Thyroid gland (tissue), 4 donors: ENCODE measurements at regions not wholly inside any gene's neighbourhood (a gene's known extent, or its start where the extent isn't known, plus 50 kb on each side); places are given as distances from the start of the nearest gene placed in this dataset.

Experiments
- DNase-seq, 2 donors: peaks; one replicate each; pipeline ENCODE4 v3.0.0-alpha.2; 2019
- H3K27ac ChIP-seq, 3 donors: fragments of 200-600 bp; sonication (generic); 1 replicate in 2 of 3; 2 replicates in 1 of 3; pipeline ENCODE4 v1.5.1; 2016 to 2019; ENCODE audit warnings: mild to moderate bottlenecking in 1 of 3, moderate library complexity in 1 of 3
- H3K27me3 ChIP-seq: fragments of 200-600 bp; sonication (generic); one replicate; pipeline ENCODE4 v1.5.1; 2019
- H3K36me3 ChIP-seq, 2 donors: fragments of 200-600 bp; sonication (generic); one replicate each; pipeline ENCODE4 v1.5.1; 2016 to 2019
- H3K4me1 ChIP-seq, 2 donors: fragments of 200-600 bp; sonication (generic); one replicate each; pipeline ENCODE4 v1.5.1; 2017 to 2019
- H3K4me3 ChIP-seq, 3 donors: fragments of 200-600 bp; sonication (generic); replicated peaks in 1 of 3; 1 replicate in 2 of 3; 2 replicates in 1 of 3; pipeline ENCODE4 v1.5.1; 2016; ENCODE audit warnings: mild to moderate bottlenecking in 1 of 3
- H3K9me3 ChIP-seq: fragments of 200-600 bp; sonication (generic); one replicate; pipeline ENCODE4 v1.5.1; 2017
- POLR2A ChIP-seq, 2 donors: fragments of 450-650 bp; IDR thresholded peaks; one replicate each; pipeline ENCODE4 v1.6.1; 2017; ENCODE audit warnings: antibody characterized with exemption in 2 of 2, mild to moderate bottlenecking in 2 of 2, moderate library complexity in 1 of 2
- WGBS, 2 donors: methylation state at CpG; one replicate each; pipeline ENCODE4 v1.1.5; 2017; 5-methylcytosine and 5-hydroxymethylcytosine counted together
- intact Hi-C: fragments of 100-400 bp; cut with DNase I; formaldehyde crosslinking; loops from one replicate; pipeline ENCODE4 v1.15.1; 2023
- TF ChIP-seq, protein P1 (sequence below), 6 experiments: fragments of 200-600 bp in 3 of 6; fragments of 450-650 bp in 3 of 6; sonication (generic) in 3 of 6; IDR thresholded peaks; one replicate each; pipeline ENCODE4 v1.5.1; 2016 to 2019; ENCODE audit warnings: antibody characterized with exemption in 6 of 6, mild to moderate bottlenecking in 2 of 6, inconsistent platforms in 1 of 6, moderate library complexity in 1 of 6

DNA sequence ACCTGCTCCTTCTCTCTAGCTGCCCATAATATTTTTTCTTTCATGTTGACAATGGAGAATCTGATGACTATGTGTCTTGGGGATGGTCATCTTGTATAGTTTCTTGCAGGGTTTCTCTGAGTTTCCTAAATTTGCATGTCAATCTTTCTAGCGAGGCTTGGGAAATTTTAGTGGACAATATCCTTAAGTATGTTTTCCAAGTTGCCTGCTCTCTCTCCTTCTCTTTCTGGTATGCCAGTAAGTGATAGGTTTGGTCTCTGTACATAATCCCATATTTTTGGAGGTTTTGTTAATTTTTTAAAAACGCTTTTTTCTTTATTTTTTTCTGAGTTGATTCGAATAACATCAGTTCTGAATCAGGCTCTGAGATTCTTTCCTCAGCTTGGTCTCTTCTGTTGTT, 370.9 kb upstream of the LYPLAL1 start:
- Histone ChIP-seq H3K36me3 (no peaks in the 10 kb centered on the region), H3K4me3 (no peak overlapping the region), H3K27ac (no peak overlapping the region), H3K4me1 (no peaks in the 10 kb centered on the region), H3K27me3 (no peaks in the 10 kb centered on the region), H3K9me3 (no peaks in the 10 kb centered on the region)
- intact Hi-C loops: no loop called here
- 86 to 87% methylated on average over 3 of the region's 3 CpGs for WGBS, 2 donors
- TF ChIP-seq, protein P1, sequence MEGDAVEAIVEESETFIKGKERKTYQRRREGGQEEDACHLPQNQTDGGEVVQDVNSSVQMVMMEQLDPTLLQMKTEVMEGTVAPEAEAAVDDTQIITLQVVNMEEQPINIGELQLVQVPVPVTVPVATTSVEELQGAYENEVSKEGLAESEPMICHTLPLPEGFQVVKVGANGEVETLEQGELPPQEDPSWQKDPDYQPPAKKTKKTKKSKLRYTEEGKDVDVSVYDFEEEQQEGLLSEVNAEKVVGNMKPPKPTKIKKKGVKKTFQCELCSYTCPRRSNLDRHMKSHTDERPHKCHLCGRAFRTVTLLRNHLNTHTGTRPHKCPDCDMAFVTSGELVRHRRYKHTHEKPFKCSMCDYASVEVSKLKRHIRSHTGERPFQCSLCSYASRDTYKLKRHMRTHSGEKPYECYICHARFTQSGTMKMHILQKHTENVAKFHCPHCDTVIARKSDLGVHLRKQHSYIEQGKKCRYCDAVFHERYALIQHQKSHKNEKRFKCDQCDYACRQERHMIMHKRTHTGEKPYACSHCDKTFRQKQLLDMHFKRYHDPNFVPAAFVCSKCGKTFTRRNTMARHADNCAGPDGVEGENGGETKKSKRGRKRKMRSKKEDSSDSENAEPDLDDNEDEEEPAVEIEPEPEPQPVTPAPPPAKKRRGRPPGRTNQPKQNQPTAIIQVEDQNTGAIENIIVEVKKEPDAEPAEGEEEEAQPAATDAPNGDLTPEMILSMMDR (IDR thresholded peaks at IDR 0.05): no peak
- no peak for TF ChIP-seq POLR2A (IDR thresholded peaks at IDR 0.05)
- no peak for DNase-seq

DNA sequence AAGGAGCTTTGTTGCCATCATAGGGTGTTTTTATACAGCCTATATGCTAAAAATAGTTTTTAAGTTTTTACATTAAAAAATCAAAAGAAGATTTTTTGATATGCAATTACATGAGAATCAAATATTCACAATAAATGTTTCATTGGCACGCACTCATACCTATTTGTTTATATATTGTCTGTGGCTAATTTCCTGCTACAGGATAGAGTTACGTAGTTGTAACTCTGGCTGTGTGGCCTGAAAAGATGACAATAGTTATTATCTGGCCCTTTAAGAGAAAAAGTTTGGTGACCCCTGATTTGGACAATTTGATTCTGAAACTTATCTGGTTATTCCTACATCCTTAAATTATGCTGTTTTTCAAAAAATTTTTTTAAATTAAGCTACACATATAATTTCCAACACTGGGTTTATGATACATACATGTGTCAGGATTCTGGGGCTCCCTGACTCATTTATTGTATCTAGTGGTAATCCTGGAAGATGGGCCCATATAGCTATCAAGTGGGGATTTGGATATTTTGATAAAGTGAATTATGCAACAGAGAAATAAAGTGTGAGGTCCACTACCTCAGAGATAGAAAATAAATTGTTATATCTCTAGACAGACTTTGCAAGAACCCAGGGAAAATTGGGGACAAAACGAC, 370.2 kb upstream of the LYPLAL1 start:
- intact Hi-C loops: no loop called here
- H3K4me3 ChIP-seq: no peak overlapping the region
- H3K4me1 ChIP-seq: no peaks in the 10 kb centered on the region
- WGBS, 2 donors: 84 to 89% methylated on average over 3 of the region's 3 CpGs
- no peaks in the 10 kb centered on the region for H3K36me3 ChIP-seq
- H3K9me3 ChIP-seq: no peaks in the 10 kb centered on the region
- no peaks in the 10 kb centered on the region for H3K27me3 ChIP-seq
- no peak for DNase-seq
- H3K27ac ChIP-seq: no peak overlapping the region
- TF ChIP-seq, protein P1 (IDR thresholded peaks at IDR 0.05): no peak
- no peak for TF ChIP-seq POLR2A (IDR thresholded peaks at IDR 0.05)

DNA sequence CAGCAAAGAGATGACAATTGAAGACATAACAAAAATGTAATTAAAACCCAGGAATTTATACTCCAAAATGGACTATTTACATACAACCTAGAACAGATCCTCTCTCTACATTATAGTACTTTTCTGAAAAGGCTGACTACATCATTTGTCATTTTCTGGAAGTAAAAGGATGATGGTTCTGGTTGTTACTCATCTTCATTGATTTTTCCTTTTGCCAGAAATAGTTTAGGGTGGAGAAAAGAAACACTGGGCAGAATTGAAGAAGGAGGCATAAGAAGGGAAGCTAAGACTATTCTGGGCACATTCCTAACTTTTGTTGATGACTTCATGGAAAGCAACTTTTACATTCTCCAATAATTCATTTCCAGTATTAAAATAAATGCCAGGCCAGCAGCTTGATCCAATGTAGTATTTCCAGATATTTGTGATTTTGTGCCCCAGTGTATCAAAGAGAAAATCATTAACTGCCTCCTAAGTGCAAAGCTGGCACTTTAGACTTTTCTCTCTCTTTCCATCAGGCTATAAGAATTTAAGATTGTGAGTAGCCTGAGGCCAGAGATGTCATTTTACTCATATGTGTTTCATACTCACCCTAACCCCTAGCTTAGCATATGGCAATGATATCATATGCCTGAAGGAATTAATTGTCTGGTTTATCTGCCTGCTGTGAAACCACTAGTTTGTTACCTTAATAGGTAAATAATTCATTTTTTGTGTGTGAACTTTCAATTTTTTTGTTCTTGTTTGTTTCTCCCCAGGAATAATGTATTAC, 369.5 kb upstream of the LYPLAL1 start:
- no peaks in the 10 kb centered on the region for H3K9me3 ChIP-seq
- intact Hi-C loops: no loop called here
- no peaks in the 10 kb centered on the region for H3K27me3 ChIP-seq
- no peak overlapping the region for H3K27ac ChIP-seq
- DNase-seq: no peak
- no peaks in the 10 kb centered on the region for H3K4me1 ChIP-seq
- H3K36me3 ChIP-seq: no peaks in the 10 kb centered on the region
- TF ChIP-seq, protein P1 (IDR thresholded peaks at IDR 0.05): no peak
- TF ChIP-seq POLR2A (IDR thresholded peaks at IDR 0.05): no peak
- no peak overlapping the region for H3K4me3 ChIP-seq

- DNase-seq: no peak
- H3K4me3 ChIP-seq: no peak overlapping the region
- TF ChIP-seq, protein P1 (IDR thresholded peaks at IDR 0.05): no peak
- TF ChIP-seq POLR2A (IDR thresholded peaks at IDR 0.05): no peak
- no peaks in the 10 kb centered on the region for H3K4me1 ChIP-seq
- H3K9me3 ChIP-seq: no peaks in the 10 kb centered on the region
- intact Hi-C loops: no loop called here
- H3K27me3 ChIP-seq: no peaks in the 10 kb centered on the region
- H3K27ac ChIP-seq: no peak overlapping the region
- H3K36me3 ChIP-seq: no peaks in the 10 kb centered on the region
- 80 to 87% methylated on average over 3 of the region's 3 CpGs for WGBS, 2 donors
These were observed 364.6 kb upstream of the LYPLAL1 start for GRCh38 chr1:218809061-218809460.

DNA sequence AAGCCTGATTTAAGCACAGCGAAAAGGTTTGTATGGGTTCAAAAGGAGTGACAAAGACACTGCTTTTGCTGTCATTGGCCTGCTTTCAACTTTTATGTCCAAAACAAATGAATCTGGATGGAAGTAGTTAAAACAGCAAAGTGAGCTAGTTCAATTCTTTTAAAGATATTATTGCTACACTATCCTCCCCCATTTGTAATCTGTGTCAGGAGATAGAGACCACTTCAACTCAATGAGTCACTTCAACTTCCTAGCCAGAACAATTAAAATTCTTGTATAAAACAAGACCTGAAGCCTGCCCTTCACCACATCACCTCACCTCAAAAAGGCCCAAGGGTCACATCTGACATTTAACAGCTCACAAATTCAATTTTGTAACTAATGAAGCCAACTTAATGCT, 364.1 kb upstream of the LYPLAL1 start:
- intact Hi-C loops: no loop called here
- H3K36me3 ChIP-seq: no peaks in the 10 kb centered on the region
- no peak overlapping the region for H3K27ac ChIP-seq
- TF ChIP-seq POLR2A (IDR thresholded peaks at IDR 0.05): no peak
- TF ChIP-seq, protein P1 (IDR thresholded peaks at IDR 0.05): no peak
- peaks cover 0 to 4% of the 10 kb centered on the region in 2 donors for H3K4me1 ChIP-seq
- no peaks in the 10 kb centered on the region for H3K27me3 ChIP-seq
- no peak overlapping the region for H3K4me3 ChIP-seq
- 78 to 82% methylated on average over 1 of the region's 1 CpG for WGBS, 2 donors
- no peaks in the 10 kb centered on the region for H3K9me3 ChIP-seq
- DNase-seq: no peak
